Caco-2 (cell line): ENCODE measurements at regions not wholly inside any gene's neighbourhood (a gene's known extent, or its start where the extent isn't known, plus 50 kb on each side); places are given as distances from the start of the nearest gene placed in this dataset.

Experiments
- BruUV-seq: library from RNA; stranded (reverse); fragments of 400-500 nt; replicated peaks from 2 replicates; lab custom pipeline; 2021; lab: Mats Ljungman, UMichigan
- CTCF ChIA-PET: fragments of 300-600 bp; sonication (Branson Sonifier 250); formaldehyde crosslinking; loops from one replicate; lab custom pipeline; 2022; ENCODE audit warnings: antibody characterized with exemption; lab: Charles Lee
- POLR2A ChIA-PET: fragments of 300-600 bp; sonication (Branson Sonifier 250); formaldehyde crosslinking; loops from one replicate; lab custom pipeline; 2022; ENCODE audit warnings: antibody characterized with exemption; lab: Charles Lee
- DNase-seq, 2 experiments: peaks; one replicate each; pipeline versions ENCODE4 v3.0.0 to v3.0.0-alpha.2; 2020 to 2022
- H3K27me3 ChIP-seq: replicated peaks from 2 replicates; pipeline ENCODE4 v1.6.0; 2011; ENCODE audit warnings: low read length; ENCODE audit not compliant: control insufficient read depth, insufficient read depth
- H3K36me3 ChIP-seq: 2 replicates; pipeline ENCODE4 v1.5.1; 2011; ENCODE audit warnings: low read length; ENCODE audit not compliant: control insufficient read depth, insufficient read depth
- H3K4me1 ChIP-seq: fragments of 250-450 bp; sonication (Bioruptor Pico); 2 replicates; pipeline ENCODE4 v1.5.1; 2020; ENCODE audit warnings: mild to moderate bottlenecking
- H3K4me3 ChIP-seq: 2 replicates; pipeline ENCODE4 v1.5.1; 2011; ENCODE audit warnings: low read depth, mild to moderate bottlenecking, control low read depth, low read length
- H3K9me3 ChIP-seq: fragments of 250-450 bp; sonication (Bioruptor Pico); 2 replicates; pipeline ENCODE4 v1.5.1; 2020; ENCODE audit warnings: mild to moderate bottlenecking, moderate library complexity
- H3K27ac Mint-ChIP-seq: one replicate; pipeline ENCODE4 v1.8.0; 2022; ENCODE audit warnings: mixed read lengths; ENCODE audit not compliant: unreplicated experiment
- H3K27me3 Mint-ChIP-seq: one replicate; pipeline ENCODE4 v1.8.0; 2022; ENCODE audit warnings: mixed read lengths; ENCODE audit not compliant: insufficient read depth, unreplicated experiment
- H3K36me3 Mint-ChIP-seq: one replicate; pipeline ENCODE4 v1.8.0; 2022; ENCODE audit warnings: mild to moderate bottlenecking, mixed read lengths; ENCODE audit not compliant: insufficient read depth, unreplicated experiment
- H3K4me1 Mint-ChIP-seq: one replicate; pipeline ENCODE4 v1.8.0; 2022; ENCODE audit warnings: low read depth, mixed read lengths; ENCODE audit not compliant: unreplicated experiment
- H3K4me3 Mint-ChIP-seq: one replicate; pipeline ENCODE4 v1.8.0; 2022; ENCODE audit warnings: mild to moderate bottlenecking, moderate library complexity, mixed read lengths; ENCODE audit not compliant: unreplicated experiment
- H3K9me3 Mint-ChIP-seq: one replicate; pipeline ENCODE4 v1.8.0; 2022; ENCODE audit warnings: mixed read lengths; ENCODE audit not compliant: unreplicated experiment
- intact Hi-C: fragments of 100-400 bp; cut with micrococcal nuclease; formaldehyde crosslinking; loops from one replicate; pipeline ENCODE4 v1.10.0; 2022; ENCODE audit not compliant: unreplicated experiment
- TF ChIP-seq, protein P1 (sequence below), 2 experiments: fragments of 200-600 bp in 1 of 2; IDR thresholded peaks; 1 replicate in 1 of 2; 2 replicates in 1 of 2; pipeline versions ENCODE4 v1.5.1 to v1.8.0; 2011 to 2022; ENCODE audit warnings: antibody characterized with exemption in 1 of 2, control low read depth in 1 of 2, inconsistent platforms in 1 of 2, low read depth in 1 of 2, low read length in 1 of 2, mild to moderate bottlenecking in 1 of 2, moderate library complexity in 1 of 2; ENCODE audit not compliant: insufficient read depth in 1 of 2, severe bottlenecking in 1 of 2, unreplicated experiment in 1 of 2

DNA sequence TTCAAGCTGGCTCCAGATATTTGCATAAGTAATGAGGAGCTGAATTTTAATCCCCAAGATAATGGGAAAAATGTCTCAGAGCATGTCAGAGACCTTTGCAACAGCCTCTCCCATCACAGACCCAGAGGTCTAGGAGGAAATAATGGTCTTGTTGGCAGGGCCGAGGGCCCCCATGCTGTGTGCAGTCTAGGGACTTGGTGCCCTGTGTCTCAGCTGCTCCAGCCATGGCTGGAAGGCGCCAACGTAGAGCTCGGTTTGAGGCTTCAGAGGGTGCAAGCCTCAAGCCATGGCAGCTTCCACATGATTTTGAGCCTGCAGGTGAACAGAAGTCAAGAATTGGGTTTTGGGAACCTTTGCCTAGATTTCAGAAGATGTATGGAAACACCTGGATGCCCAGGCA, 134.7 kb downstream of the LYPLAL1 start:
- H3K4me3 Mint-ChIP-seq: no peak overlapping the region
- H3K4me1 Mint-ChIP-seq: peaks cover 32% of the 10 kb centered on the region
- Histone ChIP-seq H3K4me1 (peaks cover 55% of the 10 kb centered on the region), H3K27me3 (no peaks in the 10 kb centered on the region), H3K36me3 (no peaks in the 10 kb centered on the region), H3K9me3 (peaks cover 23% of the 10 kb centered on the region), H3K4me3 (no peak overlapping the region)
- no peak for DNase-seq
- peaks cover 39% of the 10 kb centered on the region for H3K9me3 Mint-ChIP-seq
- POLR2A ChIA-PET: no interaction called here
- CTCF ChIA-PET: no interaction called here
- peaks cover 19% of the 10 kb centered on the region for H3K36me3 Mint-ChIP-seq
- no peak overlapping the region for H3K27ac Mint-ChIP-seq
- TF ChIP-seq, protein P1, sequence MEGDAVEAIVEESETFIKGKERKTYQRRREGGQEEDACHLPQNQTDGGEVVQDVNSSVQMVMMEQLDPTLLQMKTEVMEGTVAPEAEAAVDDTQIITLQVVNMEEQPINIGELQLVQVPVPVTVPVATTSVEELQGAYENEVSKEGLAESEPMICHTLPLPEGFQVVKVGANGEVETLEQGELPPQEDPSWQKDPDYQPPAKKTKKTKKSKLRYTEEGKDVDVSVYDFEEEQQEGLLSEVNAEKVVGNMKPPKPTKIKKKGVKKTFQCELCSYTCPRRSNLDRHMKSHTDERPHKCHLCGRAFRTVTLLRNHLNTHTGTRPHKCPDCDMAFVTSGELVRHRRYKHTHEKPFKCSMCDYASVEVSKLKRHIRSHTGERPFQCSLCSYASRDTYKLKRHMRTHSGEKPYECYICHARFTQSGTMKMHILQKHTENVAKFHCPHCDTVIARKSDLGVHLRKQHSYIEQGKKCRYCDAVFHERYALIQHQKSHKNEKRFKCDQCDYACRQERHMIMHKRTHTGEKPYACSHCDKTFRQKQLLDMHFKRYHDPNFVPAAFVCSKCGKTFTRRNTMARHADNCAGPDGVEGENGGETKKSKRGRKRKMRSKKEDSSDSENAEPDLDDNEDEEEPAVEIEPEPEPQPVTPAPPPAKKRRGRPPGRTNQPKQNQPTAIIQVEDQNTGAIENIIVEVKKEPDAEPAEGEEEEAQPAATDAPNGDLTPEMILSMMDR (IDR thresholded peaks at IDR 0.05; ENCODE audit: insufficient read depth in 1 of 2, low read depth in 1 of 2, low read length in 1 of 2, severe bottlenecking in 1 of 2, unreplicated experiment in 1 of 2): no peak
- intact Hi-C loops: no loop called here
- BruUV-seq: no TSS peak
- no peaks in the 10 kb centered on the region for H3K27me3 Mint-ChIP-seq

DNA sequence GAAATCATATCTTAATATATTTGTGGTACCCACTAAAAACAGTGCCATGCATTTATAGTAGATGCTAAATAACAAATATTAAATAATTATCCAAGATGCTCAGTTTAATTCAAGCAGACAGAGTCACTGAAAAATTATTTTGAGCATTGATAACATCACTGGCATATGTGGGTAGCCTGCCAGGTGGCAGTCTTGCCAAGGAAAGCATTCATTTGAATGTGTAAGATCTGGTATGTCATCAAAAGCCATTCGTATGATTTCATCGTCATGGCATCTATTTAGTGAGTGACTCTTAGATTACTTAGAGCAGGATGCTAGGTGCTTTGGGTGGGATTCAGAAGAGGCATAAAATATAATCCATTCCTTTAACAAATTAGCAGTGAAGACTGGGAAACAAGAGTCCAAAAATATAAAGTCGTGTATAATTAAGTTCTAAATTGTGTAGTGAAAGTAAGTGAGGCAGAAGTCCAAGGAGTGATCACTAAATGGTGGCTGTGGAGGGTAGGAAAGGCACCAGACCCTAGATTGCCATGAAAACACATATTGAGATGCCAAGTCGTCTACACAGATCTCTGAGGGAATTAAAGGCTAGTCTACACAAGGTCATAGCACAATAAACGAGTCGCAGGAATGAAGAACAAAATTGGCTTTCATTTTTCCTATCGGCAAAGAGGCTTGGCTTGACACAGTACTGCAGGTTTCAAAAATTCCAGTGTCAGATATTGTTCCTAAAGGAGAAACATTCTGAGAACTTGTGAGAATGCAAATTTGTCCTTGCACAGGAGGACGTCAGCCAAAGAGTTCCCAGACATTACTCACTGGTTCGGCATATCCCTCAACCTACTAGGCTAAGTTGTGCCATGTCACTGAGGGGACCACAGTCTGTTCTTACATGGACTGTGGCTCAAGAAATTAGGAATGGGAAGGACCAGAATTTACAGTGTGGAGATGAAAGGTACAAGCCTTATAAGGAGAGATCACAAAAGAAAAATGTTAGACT, 130.8 kb downstream of the LYPLAL1 start:
- H3K9me3 Mint-ChIP-seq: peaks cover 26% of the 10 kb centered on the region
- POLR2A ChIA-PET: no interaction called here
- Histone ChIP-seq H3K4me1 (peaks cover 21% of the 10 kb centered on the region), H3K4me3 (no peak overlapping the region), H3K27me3 (no peaks in the 10 kb centered on the region), H3K36me3 (no peaks in the 10 kb centered on the region), H3K9me3 (peaks cover 22% of the 10 kb centered on the region)
- intact Hi-C loops: no loop called here
- TF ChIP-seq, protein P1 (IDR thresholded peaks at IDR 0.05; ENCODE audit: insufficient read depth in 1 of 2, low read depth in 1 of 2, low read length in 1 of 2, severe bottlenecking in 1 of 2, unreplicated experiment in 1 of 2): no peak
- H3K27me3 Mint-ChIP-seq: no peaks in the 10 kb centered on the region
- H3K4me1 Mint-ChIP-seq: peaks cover 4% of the 10 kb centered on the region
- no peak overlapping the region for H3K27ac Mint-ChIP-seq
- peaks cover 9% of the 10 kb centered on the region for H3K36me3 Mint-ChIP-seq
- CTCF ChIA-PET: no interaction called here
- no peak overlapping the region for H3K4me3 Mint-ChIP-seq
- no peak for DNase-seq
- no TSS peak for BruUV-seq

- Mint-ChIP-seq H3K4me3 (no peak overlapping the region), H3K27ac (no peak overlapping the region), H3K36me3 (peaks cover under 1% of the 10 kb centered on the region), H3K27me3 (no peaks in the 10 kb centered on the region), H3K4me1 (peaks cover 7% of the 10 kb centered on the region), H3K9me3 (peaks cover 20% of the 10 kb centered on the region)
- Histone ChIP-seq H3K9me3 (peaks cover 8% of the 10 kb centered on the region; the same call in 1 of the 2 replicates), H3K4me1 (peaks cover 21% of the 10 kb centered on the region), H3K27me3 (no peaks in the 10 kb centered on the region), H3K36me3 (no peaks in the 10 kb centered on the region), H3K4me3 (no peak overlapping the region)
- DNase-seq: no peak
- BruUV-seq: no TSS peak
- intact Hi-C loops: no loop called here
- POLR2A ChIA-PET: no interaction called here
- CTCF ChIA-PET: no interaction called here
- TF ChIP-seq, protein P1 (IDR thresholded peaks at IDR 0.05; ENCODE audit: insufficient read depth in 1 of 2, low read depth in 1 of 2, low read length in 1 of 2, severe bottlenecking in 1 of 2, unreplicated experiment in 1 of 2): no peak
Observed at GRCh38 chr1:219302697-219303096, 129.0 kb downstream of the LYPLAL1 start.
